HepG2 (cell line): ENCODE measurements at regions not wholly inside any gene's neighbourhood (a gene's known extent, or its start where the extent isn't known, plus 50 kb on each side); places are given as distances from the start of the nearest gene placed in this dataset.

ENCODE experiments used
- ATAC-seq: fragments of 200-7000 bp; cut with Tn5 transposase; 3 replicates; pipeline ENCODE4 v1.9.1; 2020; ENCODE audit warnings: mild to moderate bottlenecking, moderate library complexity
- BruUV-seq: library from RNA; stranded (reverse); fragments of 400-500 nt; replicated peaks from 2 replicates; lab custom pipeline; 2021; lab: Mats Ljungman, UMichigan
- CTCF ChIA-PET: fragments of 300-600 bp; formaldehyde crosslinking; extraction: SDS; loops from one replicate; lab custom pipeline; 2021; ENCODE audit warnings: low total read pairs, inconsistent platforms, low intra/inter-chr PET ratio; lab: Yijun Ruan, JAX
- POLR2A ChIA-PET: fragments of 350-600 bp; sonication (Branson Sonifier 250); formaldehyde crosslinking; loops from one replicate; lab custom pipeline; 2020; ENCODE audit warnings: antibody characterized with exemption, inconsistent platforms; lab: Yijun Ruan, JAX
- DNase-seq: peaks from one replicate; pipeline ENCODE4 v3.0.0-alpha.2; 2015; ENCODE audit warnings: low spot score
- FAIRE-seq: peaks from 3 replicates; lab custom pipeline; 2011; peaks lifted over from hg19 to GRCh38; lab: Jason Lieb, UNC
- H2AFZ ChIP-seq: one replicate; pipeline ENCODE4 v1.6.1; 2011; ENCODE audit warnings: low read length, inconsistent platforms
- H3K27ac ChIP-seq: fragments of 300-600 bp; 3 replicates; pipeline ENCODE4 v1.8.0; 2011; ENCODE audit warnings: mixed run types, mild to moderate bottlenecking, mixed read lengths, low read length, inconsistent platforms; ENCODE audit not compliant: insufficient read depth; ENCODE audit errors: extremely low read length
- H3K27me3 ChIP-seq, 2 experiments: fragments of 200-600 bp in 1 of 2; 2 replicates in 1 of 2; 3 replicates in 1 of 2; pipeline versions ENCODE4 v1.6.0 to v1.8.0; 2011; ENCODE audit warnings: low read length in 2 of 2, mild to moderate bottlenecking in 2 of 2, moderate library complexity in 2 of 2, inconsistent platforms in 1 of 2; ENCODE audit not compliant: insufficient read depth in 2 of 2, control insufficient read depth in 1 of 2
- H3K36me3 ChIP-seq, 2 experiments: fragments of 200-600 bp in 1 of 2; replicated peaks in 1 of 2; 2 replicates in 1 of 2; 3 replicates in 1 of 2; pipeline versions ENCODE4 v1.5.1 to v1.8.0; 2011; ENCODE audit warnings: low read length in 2 of 2, inconsistent platforms in 1 of 2; ENCODE audit not compliant: insufficient read depth in 2 of 2, control insufficient read depth in 1 of 2
- H3K4me1 ChIP-seq: 2 replicates; pipeline ENCODE4 v1.5.1; 2012; ENCODE audit warnings: low read length, inconsistent platforms; ENCODE audit not compliant: insufficient read depth
- H3K4me2 ChIP-seq: 2 replicates; pipeline ENCODE4 v1.6.0; 2011; ENCODE audit warnings: low read depth, low read length, inconsistent platforms
- H3K4me3 ChIP-seq, 3 experiments: fragments of 200-600 bp in 1 of 3; sonication (generic), shearing (Covaris generic) in 1 of 3; replicated peaks in 1 of 3; 2 replicates each; pipeline ENCODE4 v1.5.1; 2011 to 2016; ENCODE audit warnings: low read length in 3 of 3, inconsistent platforms in 2 of 3, low read depth in 2 of 3, mild to moderate bottlenecking in 2 of 3, control low read depth in 1 of 3, mixed read lengths in 1 of 3; ENCODE audit not compliant: insufficient read depth in 1 of 3
- H3K79me2 ChIP-seq: one replicate; pipeline ENCODE4 v1.6.1; 2011; ENCODE audit warnings: low read length, inconsistent platforms; ENCODE audit not compliant: insufficient read depth
- H3K9ac ChIP-seq: 2 replicates; pipeline ENCODE4 v1.6.0; 2011; ENCODE audit warnings: mild to moderate bottlenecking, low read depth, low read length, inconsistent platforms; ENCODE audit not compliant: insufficient read depth
- H3K9me3 ChIP-seq: 2 replicates; pipeline ENCODE4 v1.5.1; 2012; ENCODE audit warnings: mild to moderate bottlenecking, low read length
- H4K20me1 ChIP-seq: 2 replicates; pipeline ENCODE4 v1.6.0; 2011; ENCODE audit warnings: inconsistent platforms, mild to moderate bottlenecking, low read length, moderate library complexity; ENCODE audit not compliant: insufficient read depth
- ARNT ChIP-seq: fragments of 450-650 bp; IDR thresholded peaks from 2 replicates; pipeline ENCODE4 v1.6.1; 2017
- ARNT2 ChIP-seq: sonication (generic); formaldehyde crosslinking; IDR thresholded peaks from 2 replicates; pipeline ENCODE4 v1.8.0; 2022; ENCODE audit warnings: mild to moderate bottlenecking, low read depth, missing genetic modification reagents, moderate library complexity
- DNMT3B ChIP-seq: conservative IDR thresholded peaks from 2 replicates; pipeline ENCODE4 v1.6.1; 2016; ENCODE audit warnings: missing biosample characterization, control low read depth
- FOXP1 ChIP-seq, 2 experiments: fragments of 450-650 bp in 1 of 2; IDR thresholded peaks; 2 replicates each; pipeline ENCODE4 v1.6.1; 2017 to 2018; ENCODE audit warnings: antibody characterized with exemption in 1 of 2
- GLI4 ChIP-seq: sonication (generic); formaldehyde crosslinking; IDR thresholded peaks from 2 replicates; pipeline ENCODE4 v1.5.1; 2020; ENCODE audit warnings: missing genetic modification reagents, mild to moderate bottlenecking, moderate library complexity, borderline replicate concordance
- HINFP ChIP-seq: sonication (generic); formaldehyde crosslinking; IDR thresholded peaks from 2 replicates; pipeline ENCODE4 v1.4.0; 2020; ENCODE audit warnings: low read depth, mild to moderate bottlenecking, missing genetic modification reagents
- HNRNPK ChIP-seq: fragments of 200-400 bp; formaldehyde crosslinking; IDR thresholded peaks from 2 replicates; pipeline ENCODE4 v1.6.1; 2018; ENCODE audit warnings: low read length, low read depth, moderate library complexity, mild to moderate bottlenecking; ENCODE audit not compliant: poor library complexity, severe bottlenecking
- IRX3 ChIP-seq: sonication (generic); formaldehyde crosslinking; IDR thresholded peaks from 2 replicates; pipeline ENCODE4 v1.8.1; 2023; ENCODE audit warnings: mild to moderate bottlenecking, low read depth, missing genetic modification reagents, borderline replicate concordance
- MXD1 ChIP-seq: sonication (generic); formaldehyde crosslinking; IDR thresholded peaks from 2 replicates; pipeline ENCODE4 v1.4.0; 2020; ENCODE audit warnings: mild to moderate bottlenecking, missing genetic modification reagents
- NFIC ChIP-seq: IDR thresholded peaks from 2 replicates; pipeline ENCODE4 v1.6.1; 2012; ENCODE audit warnings: mild to moderate bottlenecking, low read length, inconsistent platforms
- NR2C2 ChIP-seq: sonication (generic); formaldehyde crosslinking; IDR thresholded peaks from 2 replicates; pipeline ENCODE4 v1.4.0; 2020; ENCODE audit warnings: missing genetic modification reagents, mild to moderate bottlenecking, moderate library complexity, borderline replicate concordance
- PAX8 ChIP-seq: sonication (generic); formaldehyde crosslinking; IDR thresholded peaks from 2 replicates; pipeline ENCODE4 v1.8.0; 2022; ENCODE audit warnings: mild to moderate bottlenecking, missing genetic modification reagents, borderline replicate concordance
- TERF1 ChIP-seq: sonication (generic); formaldehyde crosslinking; IDR thresholded peaks from 2 replicates; pipeline ENCODE4 v1.8.0; 2022; ENCODE audit warnings: mild to moderate bottlenecking, missing genetic modification reagents, moderate library complexity
- TFDP2 ChIP-seq: sonication (generic); formaldehyde crosslinking; IDR thresholded peaks from 2 replicates; pipeline ENCODE4 v1.4.0; 2020; ENCODE audit warnings: missing genetic modification reagents
- UBTF ChIP-seq: sonication (generic); formaldehyde crosslinking; IDR thresholded peaks from 2 replicates; pipeline ENCODE4 v1.4.0; 2020; ENCODE audit warnings: mild to moderate bottlenecking, missing genetic modification reagents
- ZNF629 ChIP-seq: sonication (generic); formaldehyde crosslinking; conservative IDR thresholded peaks from 2 replicates; pipeline ENCODE4 v1.5.0; 2020; ENCODE audit warnings: missing genetic modification reagents
- ZNF720 ChIP-seq: sonication (generic); formaldehyde crosslinking; IDR thresholded peaks from 2 replicates; pipeline ENCODE4 v1.4.0; 2020; ENCODE audit warnings: missing genetic modification reagents
- ZNF780A ChIP-seq: sonication (generic); formaldehyde crosslinking; IDR thresholded peaks from 2 replicates; pipeline ENCODE4 v1.8.0; 2022; ENCODE audit warnings: mild to moderate bottlenecking, missing genetic modification reagents, moderate library complexity
- ZNF850 ChIP-seq: sonication (generic); formaldehyde crosslinking; conservative IDR thresholded peaks from 2 replicates; pipeline ENCODE4 v1.9.0; 2021; ENCODE audit warnings: mild to moderate bottlenecking, missing genetic modification reagents
- WGBS: methylation state at CpG from one replicate; pipeline ENCODE4 v1.1.6; 2017; ENCODE audit warnings: low lambda C conversion rate; 5-methylcytosine and 5-hydroxymethylcytosine counted together
- in situ Hi-C: cut with HindIII; loops from 2 replicates; pipeline ENCODE4 v1.10.0; 2017; ENCODE audit warnings: low pct_unique_long_range_greater_than_20kb; ENCODE audit not compliant: extremely low pct_ligation_motif_present
- intact Hi-C: fragments of 100-400 bp; cut with micrococcal nuclease; formaldehyde crosslinking; loops from one replicate; pipeline ENCODE4 v1.10.0; 2022; ENCODE audit not compliant: unreplicated experiment

GRCh38 chr3:110868106-110868505 is 203.5 kb upstream of the NECTIN3 start (continued):
- TF ChIP-seq ARNT2 (CRISPR knock-in tag), result no peak
- no peak for TF ChIP-seq TERF1
- TF ChIP-seq NR2C2 (CRISPR knock-in tag), result no peak
- no peak for TF ChIP-seq ZNF850 (CRISPR knock-in tag)
- TF ChIP-seq ARNT, result no peak
- no peak for TF ChIP-seq GLI4 (CRISPR knock-in tag)
- TF ChIP-seq FOXP1 (IDR thresholded peaks at IDR 0.05), result no peak
- TF ChIP-seq FOXP1 (CRISPR knock-in tag; IDR thresholded peaks at IDR 0.05), result no peak

GRCh38 chr3:110869736-110870135 is 201.9 kb upstream of the NECTIN3 start:
- H4K20me1 ChIP-seq, result no peaks in the 10 kb centered on the region
- no peak overlapping the region for H3K27ac ChIP-seq
- no TSS peak for BruUV-seq
- H3K27me3 ChIP-seq, result no peaks in the 10 kb centered on the region
- WGBS, result 81% methylated on average over 3 of the region's 3 CpGs
- H3K4me2 ChIP-seq, result no peak overlapping the region
- in situ Hi-C loops, result no loop called here
- H3K36me3 ChIP-seq, result no peaks in the 10 kb centered on the region
- peaks cover 8% of the 10 kb centered on the region; the same call in 1 of the 2 replicates for H3K9me3 ChIP-seq
- ATAC-seq (no peak), DNase-seq (no peak), FAIRE-seq (no peak)
- H2AFZ ChIP-seq, result no peak overlapping the region
- ChIA-PET CTCF (no interaction called here), POLR2A (no interaction called here)
- no peak overlapping the region for H3K4me3 ChIP-seq
- peaks cover 11% of the 10 kb centered on the region for H3K4me1 ChIP-seq
- intact Hi-C loops, result no loop called here
- TF ChIP-seq HINFP (CRISPR knock-in tag), result no peak
- TF ChIP-seq ZNF780A (CRISPR knock-in tag), result no peak
- no peak for TF ChIP-seq DNMT3B (CRISPR knock-in tag)
- TF ChIP-seq ZNF629, result no peak
- TF ChIP-seq PAX8 (CRISPR knock-in tag), result no peak
- no peak for TF ChIP-seq TFDP2 (CRISPR knock-in tag)
- TF ChIP-seq ZNF720 (CRISPR knock-in tag), result no peak
- no peak for TF ChIP-seq NFIC
- TF ChIP-seq UBTF (CRISPR knock-in tag), result no peak
- TF ChIP-seq HNRNPK, result no peak
- no peak for TF ChIP-seq MXD1 (CRISPR knock-in tag)
- TF ChIP-seq IRX3 (CRISPR knock-in tag), result no peak
- no peak overlapping the region for H3K9ac ChIP-seq
- no peaks in the 10 kb centered on the region for H3K79me2 ChIP-seq
